Testis (tissue), 2 donors: ENCODE measurements at regions not wholly inside any gene's neighbourhood (a gene's known extent, or its start where the extent isn't known, plus 50 kb on each side); places are given as distances from the start of the nearest gene placed in this dataset.

Experiments
- CTCF ChIP-seq, 3 experiments: fragments of 450-650 bp in 2 of 3; fragments of 200-600 bp in 1 of 3; sonication (generic) in 1 of 3; IDR thresholded peaks; one replicate each; pipeline ENCODE4 v1.5.1; 2016 to 2019; ENCODE audit warnings: antibody characterized with exemption in 3 of 3, mild to moderate bottlenecking in 2 of 3, moderate library complexity in 1 of 3
- POLR2A ChIP-seq: fragments of 450-650 bp; IDR thresholded peaks from one replicate; pipeline ENCODE4 v1.6.1; 2017; ENCODE audit warnings: antibody characterized with exemption, mild to moderate bottlenecking, moderate library complexity

GRCh38 chr4:133585323-133585722 lies 436.2 kb downstream of the PCDH10 start:
- no peak for TF ChIP-seq CTCF (IDR thresholded peaks at IDR 0.05)
- TF ChIP-seq POLR2A = no peak
